K562 (cell line): ENCODE measurements at regions not wholly inside any gene's neighbourhood (a gene's known extent, or its start where the extent isn't known, plus 50 kb on each side); places are given as distances from the start of the nearest gene placed in this dataset.

Source experiments
- BRF1 ChIP-seq: IDR thresholded peaks from 3 replicates; pipeline ENCODE4 v1.6.1; 2011; ENCODE audit warnings: borderline replicate concordance, mild to moderate bottlenecking; ENCODE audit not compliant: insufficient read length; ENCODE audit errors: extremely low read depth
- CBFA2T3 ChIP-seq: fragments of 450-650 bp; IDR thresholded peaks from 2 replicates; pipeline ENCODE4 v1.6.1; 2017
- EP300 ChIP-seq: IDR thresholded peaks from 2 replicates; pipeline ENCODE4 v1.6.1; 2012; ENCODE audit warnings: low read length, improper control_type of control experiment
- HDGF ChIP-seq: fragments of 450-650 bp; IDR thresholded peaks from 2 replicates; pipeline ENCODE4 v1.6.1; 2016
- KDM1A ChIP-seq, 2 experiments: fragments of 450-650 bp; IDR thresholded peaks; 2 replicates each; pipeline ENCODE4 v1.6.1; 2016; ENCODE audit warnings: mild to moderate bottlenecking in 2 of 2
- KLF16 ChIP-seq: IDR thresholded peaks from 2 replicates; pipeline ENCODE4 v1.6.1; 2016; ENCODE audit warnings: antibody characterized with exemption
- PCBP1 ChIP-seq: fragments of 200-400 bp; formaldehyde crosslinking; IDR thresholded peaks from 2 replicates; pipeline ENCODE4 v1.6.1; 2018; ENCODE audit warnings: mild to moderate bottlenecking, low read depth, low read length; ENCODE audit not compliant: poor library complexity, severe bottlenecking
- PML ChIP-seq: IDR thresholded peaks from 2 replicates; pipeline ENCODE4 v1.6.1; 2012; ENCODE audit warnings: low read length, inconsistent platforms
- POLR2A ChIP-seq: fragments of 450-650 bp; conservative IDR thresholded peaks from 2 replicates; pipeline ENCODE4 v1.6.1; 2016
- POLR2AphosphoS5 ChIP-seq: IDR thresholded peaks from 2 replicates; pipeline ENCODE4 v1.6.1; 2011; ENCODE audit warnings: mild to moderate bottlenecking, low read depth, low read length, moderate library complexity; ENCODE audit not compliant: control insufficient read depth, insufficient read depth
- SMAD4 ChIP-seq: fragments of 250-450 bp; sonication (Bioruptor Pico); conservative IDR thresholded peaks from 2 replicates; pipeline ENCODE4 v1.8.0; 2021; ENCODE audit warnings: inconsistent platforms, mild to moderate bottlenecking, moderate library complexity
- STAT5A ChIP-seq: IDR thresholded peaks from 2 replicates; pipeline ENCODE4 v1.6.1; 2012; ENCODE audit warnings: low read length, inconsistent platforms, borderline replicate concordance
- ZNF124 ChIP-seq: sonication (generic); formaldehyde crosslinking; IDR thresholded peaks from 2 replicates; pipeline ENCODE4 v1.8.1; 2022; ENCODE audit warnings: missing genetic modification reagents
- ZNF217 ChIP-seq: sonication (generic); formaldehyde crosslinking; IDR thresholded peaks from 2 replicates; pipeline ENCODE4 v1.8.0; 2022; ENCODE audit warnings: mild to moderate bottlenecking, missing genetic modification reagents
- ZNF324 ChIP-seq: fragments of 250-450 bp; sonication (Bioruptor Pico); IDR thresholded peaks from 2 replicates; pipeline ENCODE4 v1.4.0; 2020; ENCODE audit warnings: mild to moderate bottlenecking
- ZNF431 ChIP-seq: sonication (generic); formaldehyde crosslinking; IDR thresholded peaks from 2 replicates; pipeline ENCODE4 v1.8.0; 2022; ENCODE audit warnings: mild to moderate bottlenecking, missing genetic modification reagents
- TF ChIP-seq, protein P1 (sequence below): fragments of 200-600 bp; sonication (generic); IDR thresholded peaks from one replicate; pipeline ENCODE4 v1.6.1; 2012; ENCODE audit warnings: mild to moderate bottlenecking, low read depth, low read length, inconsistent platforms
- TF ChIP-seq, protein P2 (sequence below): fragments of 200-800 bp; sonication (Bioruptor generic); IDR thresholded peaks from 2 replicates; pipeline ENCODE4 v1.6.1; 2017; ENCODE audit warnings: missing genetic modification characterization, missing compliant biosample characterization

DNA sequence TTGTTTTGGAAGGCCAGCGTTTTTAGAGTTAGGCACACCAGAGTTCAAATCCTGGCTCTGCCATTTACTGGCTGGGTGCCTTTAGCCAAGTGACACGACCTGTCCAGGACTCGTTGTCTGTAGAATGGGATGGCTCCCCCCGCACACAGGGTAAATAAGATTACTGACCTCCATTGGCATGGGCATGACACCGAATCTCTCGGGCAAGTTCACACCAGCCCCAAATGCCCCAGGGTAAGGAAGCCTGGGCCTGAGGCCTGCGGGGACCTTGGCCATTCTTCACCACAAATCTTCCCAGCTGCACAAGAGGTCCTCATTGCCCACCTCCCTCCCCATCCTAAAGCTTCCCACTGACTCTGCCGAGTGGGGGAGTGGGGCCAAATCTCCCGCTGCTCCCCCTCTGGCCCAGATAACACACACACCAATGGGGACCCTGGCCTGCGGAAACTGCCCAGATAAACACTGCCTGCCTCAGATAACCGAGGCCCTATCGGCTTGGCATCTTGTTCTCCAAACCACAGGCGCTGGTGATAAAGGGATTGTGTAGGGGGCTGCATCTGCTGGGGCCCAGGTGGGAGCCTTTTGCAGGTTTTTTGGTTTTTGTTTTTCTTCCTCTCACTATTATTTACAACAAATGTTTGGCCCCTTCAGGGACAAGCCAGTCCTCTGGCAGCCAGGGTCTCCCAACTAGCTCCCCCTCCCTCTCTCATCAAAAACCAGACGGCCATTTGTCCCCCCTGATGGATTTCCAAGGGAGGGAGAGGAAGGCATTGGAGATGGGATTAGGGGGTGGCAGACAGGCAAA, 75.0 kb upstream of the LHX1 start (continued):
- TF ChIP-seq ZNF324 (CRISPR knock-in tag) (no peak), ZNF124 (CRISPR knock-in tag) (no peak), KDM1A (IDR thresholded peaks at IDR 0.05) (peak; percentile 5 to 25; a peak in 2 of 4 replicates), EP300 (peak; percentile 30; the same call in 1 of the 2 replicates), ZNF431 (CRISPR knock-in tag) (no peak), CBFA2T3 (peak; percentile 91), SMAD4 (CRISPR knock-in tag) (no peak), HDGF (no peak), PML (peak; percentile 21; the same call in 1 of the 2 replicates), BRF1 (no peak), PCBP1 (no peak), ZNF217 (no peak), STAT5A (peak; percentile 32; the same call in 1 of the 2 replicates), KLF16 (peak; percentile 86), POLR2AphosphoS5 (peak; percentile 26; the same call in 1 of the 2 replicates), POLR2A (no peak)
- TF ChIP-seq, protein P1, sequence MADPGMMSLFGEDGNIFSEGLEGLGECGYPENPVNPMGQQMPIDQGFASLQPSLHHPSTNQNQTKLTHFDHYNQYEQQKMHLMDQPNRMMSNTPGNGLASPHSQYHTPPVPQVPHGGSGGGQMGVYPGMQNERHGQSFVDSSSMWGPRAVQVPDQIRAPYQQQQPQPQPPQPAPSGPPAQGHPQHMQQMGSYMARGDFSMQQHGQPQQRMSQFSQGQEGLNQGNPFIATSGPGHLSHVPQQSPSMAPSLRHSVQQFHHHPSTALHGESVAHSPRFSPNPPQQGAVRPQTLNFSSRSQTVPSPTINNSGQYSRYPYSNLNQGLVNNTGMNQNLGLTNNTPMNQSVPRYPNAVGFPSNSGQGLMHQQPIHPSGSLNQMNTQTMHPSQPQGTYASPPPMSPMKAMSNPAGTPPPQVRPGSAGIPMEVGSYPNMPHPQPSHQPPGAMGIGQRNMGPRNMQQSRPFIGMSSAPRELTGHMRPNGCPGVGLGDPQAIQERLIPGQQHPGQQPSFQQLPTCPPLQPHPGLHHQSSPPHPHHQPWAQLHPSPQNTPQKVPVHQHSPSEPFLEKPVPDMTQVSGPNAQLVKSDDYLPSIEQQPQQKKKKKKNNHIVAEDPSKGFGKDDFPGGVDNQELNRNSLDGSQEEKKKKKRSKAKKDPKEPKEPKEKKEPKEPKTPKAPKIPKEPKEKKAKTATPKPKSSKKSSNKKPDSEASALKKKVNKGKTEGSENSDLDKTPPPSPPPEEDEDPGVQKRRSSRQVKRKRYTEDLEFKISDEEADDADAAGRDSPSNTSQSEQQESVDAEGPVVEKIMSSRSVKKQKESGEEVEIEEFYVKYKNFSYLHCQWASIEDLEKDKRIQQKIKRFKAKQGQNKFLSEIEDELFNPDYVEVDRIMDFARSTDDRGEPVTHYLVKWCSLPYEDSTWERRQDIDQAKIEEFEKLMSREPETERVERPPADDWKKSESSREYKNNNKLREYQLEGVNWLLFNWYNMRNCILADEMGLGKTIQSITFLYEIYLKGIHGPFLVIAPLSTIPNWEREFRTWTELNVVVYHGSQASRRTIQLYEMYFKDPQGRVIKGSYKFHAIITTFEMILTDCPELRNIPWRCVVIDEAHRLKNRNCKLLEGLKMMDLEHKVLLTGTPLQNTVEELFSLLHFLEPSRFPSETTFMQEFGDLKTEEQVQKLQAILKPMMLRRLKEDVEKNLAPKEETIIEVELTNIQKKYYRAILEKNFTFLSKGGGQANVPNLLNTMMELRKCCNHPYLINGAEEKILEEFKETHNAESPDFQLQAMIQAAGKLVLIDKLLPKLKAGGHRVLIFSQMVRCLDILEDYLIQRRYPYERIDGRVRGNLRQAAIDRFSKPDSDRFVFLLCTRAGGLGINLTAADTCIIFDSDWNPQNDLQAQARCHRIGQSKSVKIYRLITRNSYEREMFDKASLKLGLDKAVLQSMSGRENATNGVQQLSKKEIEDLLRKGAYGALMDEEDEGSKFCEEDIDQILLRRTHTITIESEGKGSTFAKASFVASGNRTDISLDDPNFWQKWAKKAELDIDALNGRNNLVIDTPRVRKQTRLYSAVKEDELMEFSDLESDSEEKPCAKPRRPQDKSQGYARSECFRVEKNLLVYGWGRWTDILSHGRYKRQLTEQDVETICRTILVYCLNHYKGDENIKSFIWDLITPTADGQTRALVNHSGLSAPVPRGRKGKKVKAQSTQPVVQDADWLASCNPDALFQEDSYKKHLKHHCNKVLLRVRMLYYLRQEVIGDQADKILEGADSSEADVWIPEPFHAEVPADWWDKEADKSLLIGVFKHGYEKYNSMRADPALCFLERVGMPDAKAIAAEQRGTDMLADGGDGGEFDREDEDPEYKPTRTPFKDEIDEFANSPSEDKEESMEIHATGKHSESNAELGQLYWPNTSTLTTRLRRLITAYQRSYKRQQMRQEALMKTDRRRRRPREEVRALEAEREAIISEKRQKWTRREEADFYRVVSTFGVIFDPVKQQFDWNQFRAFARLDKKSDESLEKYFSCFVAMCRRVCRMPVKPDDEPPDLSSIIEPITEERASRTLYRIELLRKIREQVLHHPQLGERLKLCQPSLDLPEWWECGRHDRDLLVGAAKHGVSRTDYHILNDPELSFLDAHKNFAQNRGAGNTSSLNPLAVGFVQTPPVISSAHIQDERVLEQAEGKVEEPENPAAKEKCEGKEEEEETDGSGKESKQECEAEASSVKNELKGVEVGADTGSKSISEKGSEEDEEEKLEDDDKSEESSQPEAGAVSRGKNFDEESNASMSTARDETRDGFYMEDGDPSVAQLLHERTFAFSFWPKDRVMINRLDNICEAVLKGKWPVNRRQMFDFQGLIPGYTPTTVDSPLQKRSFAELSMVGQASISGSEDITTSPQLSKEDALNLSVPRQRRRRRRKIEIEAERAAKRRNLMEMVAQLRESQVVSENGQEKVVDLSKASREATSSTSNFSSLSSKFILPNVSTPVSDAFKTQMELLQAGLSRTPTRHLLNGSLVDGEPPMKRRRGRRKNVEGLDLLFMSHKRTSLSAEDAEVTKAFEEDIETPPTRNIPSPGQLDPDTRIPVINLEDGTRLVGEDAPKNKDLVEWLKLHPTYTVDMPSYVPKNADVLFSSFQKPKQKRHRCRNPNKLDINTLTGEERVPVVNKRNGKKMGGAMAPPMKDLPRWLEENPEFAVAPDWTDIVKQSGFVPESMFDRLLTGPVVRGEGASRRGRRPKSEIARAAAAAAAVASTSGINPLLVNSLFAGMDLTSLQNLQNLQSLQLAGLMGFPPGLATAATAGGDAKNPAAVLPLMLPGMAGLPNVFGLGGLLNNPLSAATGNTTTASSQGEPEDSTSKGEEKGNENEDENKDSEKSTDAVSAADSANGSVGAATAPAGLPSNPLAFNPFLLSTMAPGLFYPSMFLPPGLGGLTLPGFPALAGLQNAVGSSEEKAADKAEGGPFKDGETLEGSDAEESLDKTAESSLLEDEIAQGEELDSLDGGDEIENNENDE = no peak
- TF ChIP-seq, protein P2, sequence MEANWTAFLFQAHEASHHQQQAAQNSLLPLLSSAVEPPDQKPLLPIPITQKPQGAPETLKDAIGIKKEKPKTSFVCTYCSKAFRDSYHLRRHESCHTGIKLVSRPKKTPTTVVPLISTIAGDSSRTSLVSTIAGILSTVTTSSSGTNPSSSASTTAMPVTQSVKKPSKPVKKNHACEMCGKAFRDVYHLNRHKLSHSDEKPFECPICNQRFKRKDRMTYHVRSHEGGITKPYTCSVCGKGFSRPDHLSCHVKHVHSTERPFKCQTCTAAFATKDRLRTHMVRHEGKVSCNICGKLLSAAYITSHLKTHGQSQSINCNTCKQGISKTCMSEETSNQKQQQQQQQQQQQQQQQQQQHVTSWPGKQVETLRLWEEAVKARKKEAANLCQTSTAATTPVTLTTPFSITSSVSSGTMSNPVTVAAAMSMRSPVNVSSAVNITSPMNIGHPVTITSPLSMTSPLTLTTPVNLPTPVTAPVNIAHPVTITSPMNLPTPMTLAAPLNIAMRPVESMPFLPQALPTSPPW (CRISPR knock-in tag) = peak; percentile 75
